ENCODE measurements at regions not wholly inside any gene's neighbourhood (a gene's known extent, or its start where the extent isn't known, plus 50 kb on each side); places are given as distances from the start of the nearest gene placed in this dataset.

DNA sequence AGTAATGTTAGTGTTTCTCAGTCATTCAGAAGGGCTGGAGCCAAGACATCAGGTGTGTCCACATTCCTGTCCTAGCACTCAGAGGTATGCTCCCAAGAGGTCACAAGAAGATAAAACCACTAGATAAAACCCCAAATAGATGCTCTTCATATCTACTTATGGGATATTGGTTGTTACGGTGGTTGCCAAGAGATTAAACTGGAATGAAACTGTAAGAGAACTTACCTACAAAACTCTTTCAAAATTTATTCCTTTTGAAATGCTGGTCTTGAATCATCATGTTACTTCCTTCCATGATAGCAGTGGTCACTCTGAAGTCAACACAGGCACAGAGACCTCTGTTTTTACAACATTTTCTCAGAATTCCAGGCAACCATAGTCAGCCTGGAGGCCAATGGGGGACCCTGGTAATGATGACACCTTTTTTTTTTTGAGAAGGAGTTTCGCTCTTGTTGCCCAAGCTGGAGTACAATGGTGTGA lies 122.4 kb upstream of the WSCD1 start:
- no peak overlapping the region for H3K4me3 ChIP-seq (ENCODE audit: low read depth, poor library complexity, severe bottlenecking)
- WGBS, 2 donors: 78 to 90% methylated on average over 2 of the region's 2 CpGs
- DNase-seq (ENCODE audit: low spot score in 2 of 2): no peak
- intact Hi-C loops (cut with DNase I; ENCODE audit: low total_unique reads): no loop called here
- TF ChIP-seq POLR2A (IDR thresholded peaks at IDR 0.05) (no peak), CTCF (IDR thresholded peaks at IDR 0.05) (no peak)

GRCh38 chr17:5948811-5949210 lies 121.4 kb upstream of the WSCD1 start:
- intact Hi-C loops (cut with DNase I; ENCODE audit: low total_unique reads): no loop called here
- no peak overlapping the region for H3K4me3 ChIP-seq (ENCODE audit: low read depth, poor library complexity, severe bottlenecking)
- WGBS, 2 donors: 79 to 83% methylated on average over 3 of the region's 3 CpGs
- no peak for DNase-seq (ENCODE audit: low spot score in 2 of 2)
- no peak for TF ChIP-seq CTCF (IDR thresholded peaks at IDR 0.05)
- no peak for TF ChIP-seq POLR2A (IDR thresholded peaks at IDR 0.05)

DNA sequence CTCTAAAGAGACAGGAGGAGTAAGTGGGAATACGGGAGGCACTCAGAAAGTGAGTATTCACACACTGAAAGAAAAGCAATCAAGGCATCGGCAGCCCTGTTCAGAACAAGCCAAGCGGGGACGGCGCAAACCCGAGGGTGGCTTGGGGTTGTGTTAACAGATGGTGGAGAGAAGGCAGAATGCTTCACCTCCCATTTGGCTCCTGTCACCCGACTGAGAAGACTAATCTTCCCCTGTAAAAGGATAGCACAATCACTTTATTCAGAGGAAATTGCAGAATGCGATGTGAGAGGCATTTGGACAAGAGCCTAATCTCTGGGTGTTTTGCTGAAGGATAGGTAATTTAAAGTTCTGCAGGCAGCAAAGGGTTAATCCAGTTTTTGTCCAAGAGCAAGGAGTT lies 119.3 kb upstream of the WSCD1 start:
- 26 to 38% methylated on average over 8 of the region's 8 CpGs for WGBS, 2 donors
- no peak overlapping the region for H3K4me3 ChIP-seq (ENCODE audit: low read depth, poor library complexity, severe bottlenecking)
- no peak for DNase-seq (ENCODE audit: low spot score in 2 of 2)
- no peak for TF ChIP-seq POLR2A (IDR thresholded peaks at IDR 0.05)
- no peak for TF ChIP-seq CTCF (IDR thresholded peaks at IDR 0.05)
- intact Hi-C loops (cut with DNase I; ENCODE audit: low total_unique reads): no loop called here

GRCh38 chr17:5951912-5952311 lies 118.3 kb upstream of the WSCD1 start:
- WGBS, 2 donors: 53 to 76% methylated on average over 3 of the region's 3 CpGs
- no peak overlapping the region for H3K4me3 ChIP-seq (ENCODE audit: low read depth, poor library complexity, severe bottlenecking)
- intact Hi-C loops (cut with DNase I; ENCODE audit: low total_unique reads): no loop called here
- DNase-seq (ENCODE audit: low spot score in 2 of 2): no peak
- no peak for TF ChIP-seq CTCF (IDR thresholded peaks at IDR 0.05)
- TF ChIP-seq POLR2A (IDR thresholded peaks at IDR 0.05): no peak

DNA sequence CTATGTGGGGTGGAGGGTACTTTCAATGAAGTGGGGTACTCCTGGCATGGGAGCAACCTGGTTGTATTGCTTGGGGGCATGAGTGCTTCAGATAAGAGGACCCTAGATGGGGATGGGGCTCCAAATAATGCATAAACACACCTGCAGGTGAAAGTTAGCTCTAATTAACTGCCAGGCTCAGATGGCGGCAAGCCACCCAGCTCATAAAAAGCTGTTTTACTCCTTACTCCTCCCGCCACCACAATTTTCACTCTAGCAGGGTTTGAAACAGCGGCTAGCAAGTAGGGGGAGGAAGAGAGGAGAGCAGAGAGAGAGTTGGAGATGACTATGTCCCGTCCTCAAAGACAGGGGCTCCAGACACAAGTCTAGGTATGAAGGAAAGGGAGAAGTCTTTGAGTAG lies 117.7 kb upstream of the WSCD1 start:
- intact Hi-C loops (cut with DNase I; ENCODE audit: low total_unique reads): no loop called here
- 46 to 62% methylated on average over 4 of the region's 4 CpGs for WGBS, 2 donors
- no peak for DNase-seq (ENCODE audit: low spot score in 2 of 2)
- TF ChIP-seq CTCF (IDR thresholded peaks at IDR 0.05) (no peak), POLR2A (IDR thresholded peaks at IDR 0.05) (no peak)
- no peak overlapping the region for H3K4me3 ChIP-seq (ENCODE audit: low read depth, poor library complexity, severe bottlenecking)

- WGBS, 2 donors: 85 to 92% methylated on average over 2 of the region's 2 CpGs
- no peak overlapping the region for H3K4me3 ChIP-seq (ENCODE audit: low read depth, poor library complexity, severe bottlenecking)
- DNase-seq (ENCODE audit: low spot score in 2 of 2): no peak
- intact Hi-C loops (cut with DNase I; ENCODE audit: low total_unique reads): no loop called here
- TF ChIP-seq CTCF (IDR thresholded peaks at IDR 0.05) (no peak), POLR2A (IDR thresholded peaks at IDR 0.05) (no peak)
Observed at GRCh38 chr17:5955764-5956163, 114.4 kb upstream of the WSCD1 start.
